Embryonic facial prominence (tissue), 1 donor: ENCODE measurements at regions not wholly inside any gene's neighbourhood (a gene's known extent, or its start where the extent isn't known, plus 50 kb on each side); places are given as distances from the start of the nearest gene placed in this dataset.
"Not testable (repeated sequence)": the region's sequence is repeated elsewhere in the genome, so short reads cannot be mapped to it uniquely, and the experiment has no call there.

Experiments
- DNase-seq: peaks from one replicate; pipeline ENCODE4 v3.0.0-alpha.2; 2016; ENCODE audit errors: extremely low spot score

GRCh38 chr2:52542297-52542696 lies 1225.3 kb upstream of the CHAC2 start:
- no peak for DNase-seq

- peak; percentile 11 for DNase-seq
Observed at GRCh38 chr2:52539026-52539970, 1228.3 kb upstream of the CHAC2 start.

GRCh38 chr2:52537588-52537987 lies 1230.0 kb upstream of the CHAC2 start:
- DNase-seq = no peak

GRCh38 chr2:52536929-52537460 lies 1230.6 kb upstream of the CHAC2 start:
- DNase-seq = no peak

- DNase-seq = peak; percentile 22
Observed at GRCh38 chr2:52532956-52533355, 1234.6 kb upstream of the CHAC2 start.

- no peak for DNase-seq
Observed at GRCh38 chr2:52526735-52527134, 1240.9 kb upstream of the CHAC2 start.

- no peak for DNase-seq
Observed at GRCh38 chr2:52520644-52521043, 1247.0 kb upstream of the CHAC2 start.

GRCh38 chr2:52518678-52519077 lies 1248.9 kb upstream of the CHAC2 start:
- no peak for DNase-seq

- DNase-seq = no peak
Observed at GRCh38 chr2:52512760-52513159, 1254.8 kb upstream of the CHAC2 start.

- DNase-seq = no peak
Observed at GRCh38 chr2:52510432-52510831, 1257.2 kb upstream of the CHAC2 start.

GRCh38 chr2:52502476-52502860 lies 1265.1 kb upstream of the CHAC2 start:
- no peak for DNase-seq

- DNase-seq = no peak
Observed at GRCh38 chr2:52501715-52502475, 1265.7 kb upstream of the CHAC2 start.

GRCh38 chr2:52500561-52500960 lies 1267.0 kb upstream of the CHAC2 start:
- no peak for DNase-seq

GRCh38 chr2:52498077-52498750 lies 1269.4 kb upstream of the CHAC2 start:
- no peak for DNase-seq

- no peak for DNase-seq
Observed at GRCh38 chr2:52495816-52496215, 1271.8 kb upstream of the CHAC2 start.

- DNase-seq = no peak
Observed at GRCh38 chr2:52477166-52477565, 1290.4 kb upstream of the CHAC2 start.

GRCh38 chr2:52475590-52475989 lies 1292.0 kb upstream of the CHAC2 start:
- no peak for DNase-seq

- DNase-seq = no peak
Observed at GRCh38 chr2:52474091-52474490, 1293.5 kb upstream of the CHAC2 start.

- DNase-seq = no peak
Observed at GRCh38 chr2:52473526-52473925, 1294.1 kb upstream of the CHAC2 start.

GRCh38 chr2:52470457-52470856 lies 1297.1 kb upstream of the CHAC2 start:
- DNase-seq = not testable (repeated sequence)

- DNase-seq = no peak
Observed at GRCh38 chr2:52467189-52467588, 1300.4 kb upstream of the CHAC2 start.

- DNase-seq = no peak
Observed at GRCh38 chr2:52465287-52465686, 1302.3 kb upstream of the CHAC2 start.
